ENCODE measurements at regions not wholly inside any gene's neighbourhood (a gene's known extent, or its start where the extent isn't known, plus 50 kb on each side); places are given as distances from the start of the nearest gene placed in this dataset.

- Histone ChIP-seq H3K27me3 (replicated peaks; ENCODE audit: control insufficient read depth, insufficient read depth, low read length, poor library complexity, severe bottlenecking) (no peaks in the 10 kb centered on the region), H3K27ac (ENCODE audit: insufficient read depth, low read length, poor library complexity, severe bottlenecking) (no peak overlapping the region), H3K36me3 (ENCODE audit: control insufficient read depth, insufficient read depth, low read length) (no peaks in the 10 kb centered on the region), H3K4me1 (ENCODE audit: control insufficient read depth, insufficient read depth, low read length, poor library complexity, severe bottlenecking) (peaks cover 7% of the 10 kb centered on the region), H3K4me3 (ENCODE audit: insufficient read depth, low read depth, low read length, poor library complexity, severe bottlenecking) (no peak overlapping the region), H3K9me3 (ENCODE audit: control insufficient read depth, low read length) (no peaks in the 10 kb centered on the region)
- no peak for DNase-seq
Measured at GRCh38 chr13:30128591-30128990, 178.8 kb downstream of the KATNAL1 start.

GRCh38 chr13:30128095-30128494 is 179.3 kb downstream of the KATNAL1 start:
- no peaks in the 10 kb centered on the region for H3K9me3 ChIP-seq (ENCODE audit: control insufficient read depth, low read length)
- H3K36me3 ChIP-seq (ENCODE audit: control insufficient read depth, insufficient read depth, low read length): no peaks in the 10 kb centered on the region
- no peaks in the 10 kb centered on the region for H3K27me3 ChIP-seq (replicated peaks; ENCODE audit: control insufficient read depth, insufficient read depth, low read length, poor library complexity, severe bottlenecking)
- peaks cover 7% of the 10 kb centered on the region for H3K4me1 ChIP-seq (ENCODE audit: control insufficient read depth, insufficient read depth, low read length, poor library complexity, severe bottlenecking)
- H3K27ac ChIP-seq (ENCODE audit: insufficient read depth, low read length, poor library complexity, severe bottlenecking): no peak overlapping the region
- no peak for DNase-seq
- no peak overlapping the region for H3K4me3 ChIP-seq (ENCODE audit: insufficient read depth, low read depth, low read length, poor library complexity, severe bottlenecking)

DNA sequence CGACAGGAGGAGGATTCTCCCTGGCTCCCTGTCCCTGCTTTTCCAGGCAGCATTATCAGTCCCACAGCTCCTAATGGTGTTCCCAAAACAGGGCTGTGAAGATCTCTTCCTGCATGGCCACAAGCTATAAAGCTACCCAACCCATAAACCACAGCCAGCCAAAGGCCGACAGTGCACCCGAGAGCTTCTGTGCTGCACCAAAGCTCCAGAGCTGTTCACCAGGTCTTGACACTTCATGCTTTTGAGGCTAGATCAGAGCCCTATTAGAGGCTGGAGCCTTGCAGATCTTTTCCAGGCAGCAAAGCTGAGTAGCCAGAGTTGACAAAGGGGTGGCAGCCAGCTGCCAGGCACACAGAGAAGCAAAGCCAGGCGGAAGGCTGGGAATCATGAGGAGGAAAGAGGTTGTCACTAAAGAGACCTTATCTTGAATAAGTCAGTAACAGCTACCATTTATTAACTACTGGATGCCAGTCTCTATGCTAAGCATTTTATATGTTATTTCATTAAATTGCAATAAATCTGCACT is 180.4 kb downstream of the KATNAL1 start:
- no peaks in the 10 kb centered on the region for H3K9me3 ChIP-seq (ENCODE audit: control insufficient read depth, low read length)
- no peaks in the 10 kb centered on the region for H3K36me3 ChIP-seq (ENCODE audit: control insufficient read depth, insufficient read depth, low read length)
- H3K4me3 ChIP-seq (ENCODE audit: insufficient read depth, low read depth, low read length, poor library complexity, severe bottlenecking): no peak overlapping the region
- no peaks in the 10 kb centered on the region for H3K27me3 ChIP-seq (replicated peaks; ENCODE audit: control insufficient read depth, insufficient read depth, low read length, poor library complexity, severe bottlenecking)
- DNase-seq: no peak
- H3K4me1 ChIP-seq (ENCODE audit: control insufficient read depth, insufficient read depth, low read length, poor library complexity, severe bottlenecking): peaks cover under 1% of the 10 kb centered on the region
- no peak overlapping the region for H3K27ac ChIP-seq (ENCODE audit: insufficient read depth, low read length, poor library complexity, severe bottlenecking)

DNA sequence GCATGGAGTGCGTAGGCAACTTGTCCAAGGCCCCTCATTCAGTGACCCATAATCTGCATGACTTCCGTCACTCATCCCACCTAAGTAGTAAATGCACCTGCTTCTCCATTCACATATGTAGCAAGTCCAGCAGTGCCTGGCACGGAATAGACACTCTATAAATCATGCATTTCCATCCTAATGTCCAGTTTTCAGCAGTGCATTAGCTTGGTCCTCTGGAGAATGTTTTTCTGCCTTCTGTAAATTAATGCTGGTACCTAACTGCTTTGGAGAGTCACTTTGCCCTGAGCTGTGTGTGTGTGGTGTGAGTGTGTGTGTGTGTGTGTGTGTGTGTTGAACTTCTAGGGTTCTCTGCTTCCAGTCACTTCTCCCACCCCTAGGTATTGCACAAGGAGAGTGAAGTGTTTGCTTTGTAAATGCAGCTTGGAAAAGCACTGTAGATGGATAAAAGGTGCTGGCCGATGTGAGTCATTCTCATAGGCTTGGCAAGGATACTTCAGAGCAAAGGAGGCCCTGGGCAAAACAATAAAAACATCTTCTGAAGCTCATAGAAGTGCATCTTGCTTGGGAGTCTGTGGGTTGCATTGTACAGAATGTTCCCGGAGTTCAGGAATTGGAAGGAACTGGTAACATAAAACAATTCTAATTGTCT is 181.8 kb downstream of the KATNAL1 start:
- H3K27me3 ChIP-seq (replicated peaks; ENCODE audit: control insufficient read depth, insufficient read depth, low read length, poor library complexity, severe bottlenecking): no peaks in the 10 kb centered on the region
- H3K36me3 ChIP-seq (ENCODE audit: control insufficient read depth, insufficient read depth, low read length): no peaks in the 10 kb centered on the region
- no peak overlapping the region for H3K4me3 ChIP-seq (ENCODE audit: insufficient read depth, low read depth, low read length, poor library complexity, severe bottlenecking)
- H3K4me1 ChIP-seq (ENCODE audit: control insufficient read depth, insufficient read depth, low read length, poor library complexity, severe bottlenecking): peaks cover 7% of the 10 kb centered on the region
- H3K9me3 ChIP-seq (ENCODE audit: control insufficient read depth, low read length): no peaks in the 10 kb centered on the region
- no peak overlapping the region for H3K27ac ChIP-seq (ENCODE audit: insufficient read depth, low read length, poor library complexity, severe bottlenecking)
- DNase-seq: no peak

GRCh38 chr13:30124131-30124768 is 183.1 kb downstream of the KATNAL1 start:
- H3K9me3 ChIP-seq (ENCODE audit: control insufficient read depth, low read length): no peaks in the 10 kb centered on the region
- H3K4me1 ChIP-seq (ENCODE audit: control insufficient read depth, insufficient read depth, low read length, poor library complexity, severe bottlenecking): peaks cover 16% of the 10 kb centered on the region
- DNase-seq: no peak
- no peaks in the 10 kb centered on the region for H3K27me3 ChIP-seq (replicated peaks; ENCODE audit: control insufficient read depth, insufficient read depth, low read length, poor library complexity, severe bottlenecking)
- H3K4me3 ChIP-seq (ENCODE audit: insufficient read depth, low read depth, low read length, poor library complexity, severe bottlenecking): no peak overlapping the region
- H3K27ac ChIP-seq (ENCODE audit: insufficient read depth, low read length, poor library complexity, severe bottlenecking): no peak overlapping the region
- no peaks in the 10 kb centered on the region for H3K36me3 ChIP-seq (ENCODE audit: control insufficient read depth, insufficient read depth, low read length)

- DNase-seq: no peak
- Histone ChIP-seq H3K27me3 (replicated peaks; ENCODE audit: control insufficient read depth, insufficient read depth, low read length, poor library complexity, severe bottlenecking) (no peaks in the 10 kb centered on the region), H3K27ac (ENCODE audit: insufficient read depth, low read length, poor library complexity, severe bottlenecking) (no peak overlapping the region), H3K4me3 (ENCODE audit: insufficient read depth, low read depth, low read length, poor library complexity, severe bottlenecking) (no peak overlapping the region), H3K4me1 (ENCODE audit: control insufficient read depth, insufficient read depth, low read length, poor library complexity, severe bottlenecking) (peaks cover 20% of the 10 kb centered on the region), H3K36me3 (ENCODE audit: control insufficient read depth, insufficient read depth, low read length) (no peaks in the 10 kb centered on the region), H3K9me3 (ENCODE audit: control insufficient read depth, low read length) (no peaks in the 10 kb centered on the region)
Measured at GRCh38 chr13:30123575-30123974, 183.8 kb downstream of the KATNAL1 start.

GRCh38 chr13:30121666-30122065 is 185.7 kb downstream of the KATNAL1 start:
- peaks cover 20% of the 10 kb centered on the region for H3K4me1 ChIP-seq (ENCODE audit: control insufficient read depth, insufficient read depth, low read length, poor library complexity, severe bottlenecking)
- no peaks in the 10 kb centered on the region for H3K27me3 ChIP-seq (replicated peaks; ENCODE audit: control insufficient read depth, insufficient read depth, low read length, poor library complexity, severe bottlenecking)
- DNase-seq: no peak
- H3K36me3 ChIP-seq (ENCODE audit: control insufficient read depth, insufficient read depth, low read length): no peaks in the 10 kb centered on the region
- no peak overlapping the region for H3K27ac ChIP-seq (ENCODE audit: insufficient read depth, low read length, poor library complexity, severe bottlenecking)
- H3K4me3 ChIP-seq (ENCODE audit: insufficient read depth, low read depth, low read length, poor library complexity, severe bottlenecking): no peak overlapping the region
- no peaks in the 10 kb centered on the region for H3K9me3 ChIP-seq (ENCODE audit: control insufficient read depth, low read length)

DNA sequence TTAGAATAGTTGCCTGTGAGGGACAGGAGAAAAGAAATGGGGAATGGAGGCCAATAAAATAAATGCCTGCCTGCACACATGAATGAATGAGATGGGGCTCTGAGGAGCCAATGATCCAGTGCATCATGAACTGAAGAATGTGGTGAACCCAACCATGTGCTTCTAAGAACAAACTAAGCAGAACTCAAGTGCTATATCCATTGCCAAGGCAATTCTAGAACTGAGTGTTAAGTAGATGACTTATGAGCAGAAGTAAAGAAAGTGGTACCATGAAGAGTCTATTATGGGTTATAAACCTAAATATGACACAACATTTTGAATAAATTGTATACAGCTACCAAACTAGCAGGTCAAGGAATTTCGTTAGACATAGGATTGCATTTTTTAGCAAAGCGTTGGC is 186.1 kb downstream of the KATNAL1 start:
- no peaks in the 10 kb centered on the region for H3K9me3 ChIP-seq (ENCODE audit: control insufficient read depth, low read length)
- DNase-seq: no peak
- H3K27me3 ChIP-seq (replicated peaks; ENCODE audit: control insufficient read depth, insufficient read depth, low read length, poor library complexity, severe bottlenecking): no peaks in the 10 kb centered on the region
- no peaks in the 10 kb centered on the region for H3K36me3 ChIP-seq (ENCODE audit: control insufficient read depth, insufficient read depth, low read length)
- H3K4me1 ChIP-seq (ENCODE audit: control insufficient read depth, insufficient read depth, low read length, poor library complexity, severe bottlenecking): peaks cover 20% of the 10 kb centered on the region
- no peak overlapping the region for H3K27ac ChIP-seq (ENCODE audit: insufficient read depth, low read length, poor library complexity, severe bottlenecking)
- H3K4me3 ChIP-seq (ENCODE audit: insufficient read depth, low read depth, low read length, poor library complexity, severe bottlenecking): no peak overlapping the region

DNA sequence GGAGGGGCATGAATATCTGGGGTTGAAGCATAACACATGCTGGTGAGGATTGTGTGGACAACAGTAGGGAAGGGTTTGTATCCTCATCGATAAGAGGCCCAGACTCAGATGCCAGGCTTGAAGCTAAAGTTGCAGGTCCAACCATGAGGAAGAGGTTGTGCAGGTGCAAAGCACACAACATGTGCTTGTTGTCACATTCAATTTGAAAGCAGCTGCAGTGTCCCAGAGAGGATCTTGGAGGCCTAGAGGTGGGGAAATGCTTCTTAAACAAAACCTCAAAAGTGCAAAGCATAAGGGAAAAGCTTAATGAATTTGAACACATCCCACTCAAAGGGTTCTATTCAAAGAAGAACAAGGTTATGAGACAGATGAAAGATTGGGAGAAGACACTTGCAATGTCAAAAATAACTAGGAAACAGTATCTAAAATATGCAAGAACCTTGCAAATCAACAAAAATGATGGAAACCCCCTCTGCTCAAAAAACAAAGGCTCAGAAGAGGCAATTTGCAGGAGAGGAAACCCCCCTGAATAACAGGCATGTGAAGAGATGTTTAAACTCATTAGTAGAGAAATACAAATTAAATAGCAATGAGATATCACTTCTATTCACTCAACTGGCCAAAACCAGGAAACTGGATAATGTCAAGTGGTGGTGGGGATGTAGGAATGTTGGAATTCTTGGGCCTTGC is 187.1 kb downstream of the KATNAL1 start:
- Histone ChIP-seq H3K27ac (ENCODE audit: insufficient read depth, low read length, poor library complexity, severe bottlenecking) (no peak overlapping the region), H3K9me3 (ENCODE audit: control insufficient read depth, low read length) (no peaks in the 10 kb centered on the region), H3K4me3 (ENCODE audit: insufficient read depth, low read depth, low read length, poor library complexity, severe bottlenecking) (no peak overlapping the region), H3K27me3 (replicated peaks; ENCODE audit: control insufficient read depth, insufficient read depth, low read length, poor library complexity, severe bottlenecking) (no peaks in the 10 kb centered on the region), H3K36me3 (ENCODE audit: control insufficient read depth, insufficient read depth, low read length) (no peaks in the 10 kb centered on the region), H3K4me1 (ENCODE audit: control insufficient read depth, insufficient read depth, low read length, poor library complexity, severe bottlenecking) (peaks cover 20% of the 10 kb centered on the region)
- no peak for DNase-seq

- Histone ChIP-seq H3K36me3 (ENCODE audit: control insufficient read depth, insufficient read depth, low read length) (no peaks in the 10 kb centered on the region), H3K27ac (ENCODE audit: insufficient read depth, low read length, poor library complexity, severe bottlenecking) (no peak overlapping the region), H3K4me1 (ENCODE audit: control insufficient read depth, insufficient read depth, low read length, poor library complexity, severe bottlenecking) (peaks cover 24% of the 10 kb centered on the region), H3K4me3 (ENCODE audit: insufficient read depth, low read depth, low read length, poor library complexity, severe bottlenecking) (no peak overlapping the region), H3K27me3 (replicated peaks; ENCODE audit: control insufficient read depth, insufficient read depth, low read length, poor library complexity, severe bottlenecking) (no peaks in the 10 kb centered on the region), H3K9me3 (ENCODE audit: control insufficient read depth, low read length) (no peaks in the 10 kb centered on the region)
- peak in 1 of 3 donors; percentile 4 for DNase-seq
Measured at GRCh38 chr13:30119476-30119875, 187.9 kb downstream of the KATNAL1 start.
